Left colon (tissue), 2 donors: ENCODE measurements at regions not wholly inside any gene's neighbourhood (a gene's known extent, or its start where the extent isn't known, plus 50 kb on each side); places are given as distances from the start of the nearest gene placed in this dataset.

Experiments used
- ATAC-seq: fragments of 200-7000 bp; cut with Tn5 transposase; one replicate; pipeline ENCODE4 v1.9.1; 2020; ENCODE audit warnings: mild to moderate bottlenecking, moderate library complexity
- DNase-seq, 2 donors: peaks; one replicate each; pipeline ENCODE4 v3.0.0-alpha.2; 2020
- intact Hi-C, 2 donors: fragments of 100-400 bp; cut with DNase I in 1 of 2; cut with micrococcal nuclease in 1 of 2; formaldehyde crosslinking; loops; one replicate each; pipeline versions ENCODE4 v1.11.2 to v1.14.0; 2022; cut with DNase I, micrococcal nuclease
- donor health status: DM: no; HTN: no; CAD: no.
- donor health status: DM: yes; HTN: yes; CAD: no.

GRCh38 chr10:3532644-3533043 is 252.4 kb downstream of the KLF6 start:
- ATAC-seq, result no peak
- DNase-seq, result no peak
- intact Hi-C loops, result no loop called here

GRCh38 chr10:3531670-3532069 is 253.3 kb downstream of the KLF6 start:
- intact Hi-C loops, result no loop called here
- ATAC-seq (no peak), DNase-seq (no peak)

- ATAC-seq, result no peak
- DNase-seq, result no peak
- intact Hi-C loops, result no loop called here
Observed at GRCh38 chr10:3530783-3531645, 254.0 kb downstream of the KLF6 start.

GRCh38 chr10:3530346-3530745 is 254.7 kb downstream of the KLF6 start:
- intact Hi-C loops, result no loop called here
- DNase-seq (no peak), ATAC-seq (no peak)

- ATAC-seq (no peak), DNase-seq (no peak)
- intact Hi-C loops, result no loop called here
Observed at GRCh38 chr10:3529691-3530090, 255.3 kb downstream of the KLF6 start.

GRCh38 chr10:3528823-3529403 is 256.1 kb downstream of the KLF6 start:
- DNase-seq, result no peak
- no peak for ATAC-seq
- intact Hi-C loops, result no loop called here

- DNase-seq (no peak), ATAC-seq (no peak)
- intact Hi-C loops, result no loop called here
Observed at GRCh38 chr10:3528271-3528670, 256.7 kb downstream of the KLF6 start.

GRCh38 chr10:3527869-3528268 is 257.1 kb downstream of the KLF6 start:
- DNase-seq, result no peak
- intact Hi-C loops, result no loop called here
- no peak for ATAC-seq

GRCh38 chr10:3526727-3527501 is 258.1 kb downstream of the KLF6 start:
- no peak for DNase-seq
- intact Hi-C loops, result no loop called here

GRCh38 chr10:3525832-3526449 is 259.1 kb downstream of the KLF6 start:
- intact Hi-C loops, result no loop called here
- ATAC-seq, result peak; percentile 37
- peak; percentile 9 to 35 for DNase-seq

More at GRCh38 chr10:3526727-3527501, 258.1 kb downstream of the KLF6 start:
- ATAC-seq, result no peak

- ATAC-seq (peak; percentile 91), DNase-seq (no peak)
- intact Hi-C loops, result no loop called here
Observed at GRCh38 chr10:3524086-3524960, 260.7 kb downstream of the KLF6 start.

- intact Hi-C loops, result no loop called here
- no peak for DNase-seq
- no peak for ATAC-seq
Observed at GRCh38 chr10:3523309-3524050, 261.5 kb downstream of the KLF6 start.

GRCh38 chr10:3516923-3517255 is 268.1 kb downstream of the KLF6 start:
- DNase-seq (no peak), ATAC-seq (no peak)
- intact Hi-C loops, result no loop called here

- intact Hi-C loops, result no loop called here
Observed at GRCh38 chr10:3516234-3516922, 268.6 kb downstream of the KLF6 start.

GRCh38 chr10:3514691-3515090 is 270.3 kb downstream of the KLF6 start:
- ATAC-seq (no peak), DNase-seq (no peak)
- intact Hi-C loops, result no loop called here

More at GRCh38 chr10:3516234-3516922, 268.6 kb downstream of the KLF6 start:
- no peak for DNase-seq
- ATAC-seq, result no peak

- no peak for DNase-seq
- intact Hi-C loops, result no loop called here
- no peak for ATAC-seq
Observed at GRCh38 chr10:3512263-3512662, 272.7 kb downstream of the KLF6 start.

- no peak for DNase-seq
- ATAC-seq, result no peak
- intact Hi-C loops, result no loop called here
Observed at GRCh38 chr10:3511483-3511882, 273.5 kb downstream of the KLF6 start.
